Stomach (tissue), 4 donors: ENCODE measurements at regions not wholly inside any gene's neighbourhood (a gene's known extent, or its start where the extent isn't known, plus 50 kb on each side); places are given as distances from the start of the nearest gene placed in this dataset.

ENCODE experiments used
- EP300 ChIP-seq: sonication (generic); formaldehyde crosslinking; IDR thresholded peaks from one replicate; pipeline ENCODE4 v1.6.1; 2017; ENCODE audit warnings: antibody characterized with exemption
- POLR2A ChIP-seq, 4 donors: fragments of 450-650 bp; IDR thresholded peaks; one replicate each; pipeline ENCODE4 v1.6.1; 2016; ENCODE audit warnings: antibody characterized with exemption in 4 of 4, control low read depth in 2 of 4, mild to moderate bottlenecking in 1 of 4, moderate library complexity in 1 of 4
- TF ChIP-seq, protein P1 (sequence below), 7 experiments: fragments of 450-650 bp in 4 of 7; fragments of 200-600 bp in 3 of 7; sonication (generic) in 3 of 7; IDR thresholded peaks; one replicate each; pipeline ENCODE4 v1.5.1; 2016 to 2019; ENCODE audit warnings: antibody characterized with exemption in 7 of 7, control low read depth in 2 of 7, mild to moderate bottlenecking in 1 of 7

GRCh38 chr10:1923998-1924397 is 186.7 kb upstream of the ADARB2 start:
- TF ChIP-seq, protein P1, sequence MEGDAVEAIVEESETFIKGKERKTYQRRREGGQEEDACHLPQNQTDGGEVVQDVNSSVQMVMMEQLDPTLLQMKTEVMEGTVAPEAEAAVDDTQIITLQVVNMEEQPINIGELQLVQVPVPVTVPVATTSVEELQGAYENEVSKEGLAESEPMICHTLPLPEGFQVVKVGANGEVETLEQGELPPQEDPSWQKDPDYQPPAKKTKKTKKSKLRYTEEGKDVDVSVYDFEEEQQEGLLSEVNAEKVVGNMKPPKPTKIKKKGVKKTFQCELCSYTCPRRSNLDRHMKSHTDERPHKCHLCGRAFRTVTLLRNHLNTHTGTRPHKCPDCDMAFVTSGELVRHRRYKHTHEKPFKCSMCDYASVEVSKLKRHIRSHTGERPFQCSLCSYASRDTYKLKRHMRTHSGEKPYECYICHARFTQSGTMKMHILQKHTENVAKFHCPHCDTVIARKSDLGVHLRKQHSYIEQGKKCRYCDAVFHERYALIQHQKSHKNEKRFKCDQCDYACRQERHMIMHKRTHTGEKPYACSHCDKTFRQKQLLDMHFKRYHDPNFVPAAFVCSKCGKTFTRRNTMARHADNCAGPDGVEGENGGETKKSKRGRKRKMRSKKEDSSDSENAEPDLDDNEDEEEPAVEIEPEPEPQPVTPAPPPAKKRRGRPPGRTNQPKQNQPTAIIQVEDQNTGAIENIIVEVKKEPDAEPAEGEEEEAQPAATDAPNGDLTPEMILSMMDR (IDR thresholded peaks at IDR 0.05) = no peak
- TF ChIP-seq EP300 (no peak), POLR2A (IDR thresholded peaks at IDR 0.05) (no peak)
